HEK293 (cell line): ENCODE measurements at regions not wholly inside any gene's neighbourhood (a gene's known extent, or its start where the extent isn't known, plus 50 kb on each side); places are given as distances from the start of the nearest gene placed in this dataset.

Experiments
- CTCF ChIA-PET: fragments of 350-600 bp; formaldehyde crosslinking; extraction: SDS; loops from one replicate; lab custom pipeline; 2021; ENCODE audit warnings: antibody characterized with exemption; lab: Yijun Ruan, JAX
- POLR2A ChIA-PET: fragments of 300-600 bp; formaldehyde crosslinking; extraction: SDS; loops from one replicate; lab custom pipeline; 2020; ENCODE audit warnings: antibody characterized with exemption, inconsistent platforms; lab: Yijun Ruan, JAX
- H3K27ac ChIP-seq: fragments of 200-500 bp; sonication (Bioruptor generic); 2 replicates; pipeline ENCODE4 v1.5.1; 2014; ENCODE audit warnings: low read depth, low read length, control low read depth, inconsistent platforms; ENCODE audit errors: extremely low read depth
- H3K36me3 ChIP-seq, 2 experiments: fragments of 200-500 bp in 1 of 2; sonication (Bioruptor generic) in 1 of 2; 1 replicate in 1 of 2; 2 replicates in 1 of 2; pipeline ENCODE4 v1.5.1; 2014 to 2017; ENCODE audit warnings: inconsistent platforms in 2 of 2, low read length in 2 of 2; ENCODE audit not compliant: control insufficient read depth in 2 of 2, insufficient read depth in 1 of 2
- H3K4me1 ChIP-seq: fragments of 200-500 bp; sonication (Bioruptor generic); 2 replicates; pipeline ENCODE4 v1.5.1; 2014; ENCODE audit warnings: mild to moderate bottlenecking, low read length, inconsistent platforms; ENCODE audit not compliant: control insufficient read depth, insufficient read depth
- H3K4me3 ChIP-seq: 2 replicates; pipeline ENCODE4 v1.5.1; 2011; ENCODE audit warnings: low read depth, mild to moderate bottlenecking, control low read depth, low read length, moderate library complexity
- H3K9me3 ChIP-seq: fragments of 200-500 bp; sonication (Bioruptor generic); 2 replicates; pipeline ENCODE4 v1.5.1; 2014; ENCODE audit warnings: low read depth, low read length, inconsistent platforms; ENCODE audit not compliant: control insufficient read depth, insufficient read depth
- HOXD13 ChIP-seq: sonication (generic); formaldehyde crosslinking; IDR thresholded peaks from 2 replicates; pipeline ENCODE4 v1.8.0; 2022; ENCODE audit warnings: missing genetic modification reagents, borderline replicate concordance
- TCF7L2 ChIP-seq: IDR thresholded peaks from 2 replicates; pipeline ENCODE4 v1.6.1; 2011; ENCODE audit warnings: low read depth, mild to moderate bottlenecking, inconsistent platforms, low read length, moderate library complexity, borderline replicate concordance
- WT1 ChIP-seq: fragments of 450-650 bp; formaldehyde crosslinking; IDR thresholded peaks from 2 replicates; pipeline ENCODE4 v1.5.1; 2016; ENCODE audit warnings: missing biosample characterization, missing genetic modification characterization
- ZBTB20 ChIP-seq: fragments of 450-650 bp; formaldehyde crosslinking; IDR thresholded peaks from 2 replicates; pipeline ENCODE4 v1.5.1; 2016; ENCODE audit warnings: missing biosample characterization, missing genetic modification characterization
- ZFP37 ChIP-seq: fragments of 450-650 bp; formaldehyde crosslinking; IDR thresholded peaks from 2 replicates; pipeline ENCODE4 v1.5.1; 2016; ENCODE audit warnings: missing biosample characterization, missing genetic modification characterization
- ZNF121 ChIP-seq: fragments of 450-650 bp; formaldehyde crosslinking; IDR thresholded peaks from 2 replicates; pipeline ENCODE4 v1.5.1; 2016; ENCODE audit warnings: missing biosample characterization, missing genetic modification characterization
- ZNF2 ChIP-seq: fragments of 450-650 bp; formaldehyde crosslinking; IDR thresholded peaks from 2 replicates; pipeline ENCODE4 v1.5.1; 2016; ENCODE audit warnings: missing biosample characterization, missing genetic modification characterization
- ZNF239 ChIP-seq: fragments of 450-650 bp; formaldehyde crosslinking; IDR thresholded peaks from 2 replicates; pipeline ENCODE4 v1.5.1; 2016; ENCODE audit warnings: missing biosample characterization, missing genetic modification characterization
- ZNF366 ChIP-seq: fragments of 450-650 bp; formaldehyde crosslinking; conservative IDR thresholded peaks from 2 replicates; pipeline ENCODE4 v1.5.1; 2016; ENCODE audit warnings: missing biosample characterization, missing genetic modification characterization
- ZNF510 ChIP-seq: fragments of 450-650 bp; formaldehyde crosslinking; IDR thresholded peaks from 2 replicates; pipeline ENCODE4 v1.5.1; 2018; ENCODE audit warnings: mild to moderate bottlenecking, missing genetic modification characterization, missing biosample characterization; ENCODE audit not compliant: insufficient replicate concordance
- ZNF529 ChIP-seq: fragments of 450-650 bp; formaldehyde crosslinking; IDR thresholded peaks from 2 replicates; pipeline ENCODE4 v1.5.1; 2017; ENCODE audit warnings: missing genetic modification characterization, missing biosample characterization; ENCODE audit not compliant: insufficient replicate concordance
- ZNF658 ChIP-seq: fragments of 450-650 bp; formaldehyde crosslinking; IDR thresholded peaks from 2 replicates; pipeline ENCODE4; 2016; ENCODE audit warnings: missing biosample characterization, missing genetic modification characterization
- ZNF830 ChIP-seq: fragments of 450-650 bp; IDR thresholded peaks from 2 replicates; pipeline ENCODE4 v1.5.0; 2018; ENCODE audit warnings: missing biosample characterization, missing genetic modification characterization, low read depth, mild to moderate bottlenecking, moderate library complexity
- ZNF837 ChIP-seq: fragments of 450-650 bp; formaldehyde crosslinking; IDR thresholded peaks from 2 replicates; pipeline ENCODE4 v1.5.1; 2016; ENCODE audit warnings: missing biosample characterization, missing genetic modification characterization
- TF ChIP-seq, protein P1 (sequence below): fragments of 450-650 bp; formaldehyde crosslinking; IDR thresholded peaks from 2 replicates; pipeline ENCODE4 v1.5.1; 2017; ENCODE audit warnings: missing biosample characterization, missing genetic modification characterization
- TF ChIP-seq, protein P2 (sequence below): fragments of 450-650 bp; formaldehyde crosslinking; IDR thresholded peaks from 2 replicates; pipeline ENCODE4 v1.5.1; 2016; ENCODE audit warnings: missing biosample characterization, missing genetic modification characterization
- TF ChIP-seq, protein P3 (sequence below): fragments of 450-650 bp; formaldehyde crosslinking; IDR thresholded peaks from 2 replicates; pipeline ENCODE4 v1.5.1; 2017; ENCODE audit warnings: missing biosample characterization, missing genetic modification characterization
- TF ChIP-seq, protein P4 (sequence below): fragments of 450-650 bp; formaldehyde crosslinking; IDR thresholded peaks from 2 replicates; pipeline ENCODE4 v1.5.1; 2016; ENCODE audit warnings: missing biosample characterization, missing genetic modification characterization
- TF ChIP-seq, protein P5 (sequence below): fragments of 450-650 bp; formaldehyde crosslinking; conservative IDR thresholded peaks from 2 replicates; pipeline ENCODE4 v1.5.1; 2016; ENCODE audit warnings: low read depth, missing biosample characterization, missing genetic modification characterization

DNA sequence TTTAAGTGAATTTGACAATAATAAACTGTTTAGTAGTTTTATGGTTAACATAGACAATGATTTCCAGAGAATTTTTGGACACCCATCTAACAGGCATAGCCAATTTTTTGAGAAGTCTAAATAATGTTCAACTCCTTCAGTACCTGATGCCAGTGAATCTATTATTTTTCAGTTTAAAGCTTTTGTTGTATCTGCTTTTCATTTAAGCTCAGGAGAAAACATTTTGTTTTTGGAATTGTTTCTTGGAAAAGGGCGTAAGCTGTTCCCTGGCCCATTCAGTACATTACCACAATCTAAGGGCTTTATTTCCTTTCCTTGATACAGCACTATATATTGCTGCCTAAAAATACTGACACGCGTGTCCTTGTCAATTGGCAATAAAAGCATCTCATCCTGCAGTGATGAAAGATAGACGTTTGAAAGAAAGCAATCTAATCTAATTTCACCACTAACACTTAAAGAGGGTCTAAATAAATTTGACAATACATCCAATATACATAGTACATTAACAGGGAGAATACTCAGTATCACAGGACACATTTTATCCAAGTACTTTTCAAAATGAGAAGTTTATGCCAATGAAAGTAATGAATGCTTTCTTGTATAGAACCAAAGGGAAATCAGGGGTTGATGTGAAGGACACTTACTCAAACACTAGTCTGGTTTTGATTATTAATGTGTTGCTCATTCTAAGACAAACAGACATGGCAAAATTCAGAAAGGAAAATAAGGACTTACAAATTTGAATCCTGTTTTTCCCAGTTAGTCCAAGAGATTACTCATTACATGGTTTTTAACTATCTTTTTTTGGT lies 104.2 kb upstream of the LGR5 start:
- no peaks in the 10 kb centered on the region for H3K9me3 ChIP-seq
- no peak overlapping the region for H3K4me3 ChIP-seq
- H3K36me3 ChIP-seq = no peaks in the 10 kb centered on the region
- ChIA-PET CTCF (no interaction called here), POLR2A (no interaction called here)
- no peak overlapping the region for H3K27ac ChIP-seq
- TF ChIP-seq, protein P1, sequence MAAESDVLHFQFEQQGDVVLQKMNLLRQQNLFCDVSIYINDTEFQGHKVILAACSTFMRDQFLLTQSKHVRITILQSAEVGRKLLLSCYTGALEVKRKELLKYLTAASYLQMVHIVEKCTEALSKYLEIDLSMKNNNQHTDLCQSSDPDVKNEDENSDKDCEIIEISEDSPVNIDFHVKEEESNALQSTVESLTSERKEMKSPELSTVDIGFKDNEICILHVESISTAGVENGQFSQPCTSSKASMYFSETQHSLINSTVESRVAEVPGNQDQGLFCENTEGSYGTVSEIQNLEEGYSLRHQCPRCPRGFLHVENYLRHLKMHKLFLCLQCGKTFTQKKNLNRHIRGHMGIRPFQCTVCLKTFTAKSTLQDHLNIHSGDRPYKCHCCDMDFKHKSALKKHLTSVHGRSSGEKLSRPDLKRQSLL (tag by site-specific recombination) = no peak
- TF ChIP-seq, protein P2, sequence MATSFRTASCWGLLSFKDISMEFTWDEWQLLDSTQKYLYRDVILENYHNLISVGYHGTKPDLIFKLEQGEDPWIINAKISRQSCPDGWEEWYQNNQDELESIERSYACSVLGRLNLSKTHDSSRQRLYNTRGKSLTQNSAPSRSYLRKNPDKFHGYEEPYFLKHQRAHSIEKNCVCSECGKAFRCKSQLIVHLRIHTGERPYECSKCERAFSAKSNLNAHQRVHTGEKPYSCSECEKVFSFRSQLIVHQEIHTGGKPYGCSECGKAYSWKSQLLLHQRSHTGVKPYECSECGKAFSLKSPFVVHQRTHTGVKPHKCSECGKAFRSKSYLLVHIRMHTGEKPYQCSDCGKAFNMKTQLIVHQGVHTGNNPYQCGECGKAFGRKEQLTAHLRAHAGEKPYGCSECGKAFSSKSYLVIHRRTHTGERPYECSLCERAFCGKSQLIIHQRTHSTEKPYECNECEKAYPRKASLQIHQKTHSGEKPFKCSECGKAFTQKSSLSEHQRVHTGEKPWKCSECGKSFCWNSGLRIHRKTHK = no peak
- TF ChIP-seq ZNF529 (tag by site-specific recombination) (no peak), ZBTB20 (tag by site-specific recombination) (no peak), ZNF2 (tag by site-specific recombination) (no peak), ZNF830 (tag by site-specific recombination) (no peak), TCF7L2 (no peak), ZNF658 (tag by site-specific recombination) (no peak), HOXD13 (CRISPR knock-in tag) (no peak), ZNF837 (no peak), ZFP37 (no peak), ZNF121 (tag by site-specific recombination) (no peak), ZNF366 (tag by site-specific recombination) (no peak), ZNF239 (no peak), ZNF510 (tag by site-specific recombination) (no peak), WT1 (tag by site-specific recombination) (no peak)
- TF ChIP-seq, protein P3, sequence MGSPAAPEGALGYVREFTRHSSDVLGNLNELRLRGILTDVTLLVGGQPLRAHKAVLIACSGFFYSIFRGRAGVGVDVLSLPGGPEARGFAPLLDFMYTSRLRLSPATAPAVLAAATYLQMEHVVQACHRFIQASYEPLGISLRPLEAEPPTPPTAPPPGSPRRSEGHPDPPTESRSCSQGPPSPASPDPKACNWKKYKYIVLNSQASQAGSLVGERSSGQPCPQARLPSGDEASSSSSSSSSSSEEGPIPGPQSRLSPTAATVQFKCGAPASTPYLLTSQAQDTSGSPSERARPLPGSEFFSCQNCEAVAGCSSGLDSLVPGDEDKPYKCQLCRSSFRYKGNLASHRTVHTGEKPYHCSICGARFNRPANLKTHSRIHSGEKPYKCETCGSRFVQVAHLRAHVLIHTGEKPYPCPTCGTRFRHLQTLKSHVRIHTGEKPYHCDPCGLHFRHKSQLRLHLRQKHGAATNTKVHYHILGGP (tag by site-specific recombination) = no peak
- TF ChIP-seq, protein P4, sequence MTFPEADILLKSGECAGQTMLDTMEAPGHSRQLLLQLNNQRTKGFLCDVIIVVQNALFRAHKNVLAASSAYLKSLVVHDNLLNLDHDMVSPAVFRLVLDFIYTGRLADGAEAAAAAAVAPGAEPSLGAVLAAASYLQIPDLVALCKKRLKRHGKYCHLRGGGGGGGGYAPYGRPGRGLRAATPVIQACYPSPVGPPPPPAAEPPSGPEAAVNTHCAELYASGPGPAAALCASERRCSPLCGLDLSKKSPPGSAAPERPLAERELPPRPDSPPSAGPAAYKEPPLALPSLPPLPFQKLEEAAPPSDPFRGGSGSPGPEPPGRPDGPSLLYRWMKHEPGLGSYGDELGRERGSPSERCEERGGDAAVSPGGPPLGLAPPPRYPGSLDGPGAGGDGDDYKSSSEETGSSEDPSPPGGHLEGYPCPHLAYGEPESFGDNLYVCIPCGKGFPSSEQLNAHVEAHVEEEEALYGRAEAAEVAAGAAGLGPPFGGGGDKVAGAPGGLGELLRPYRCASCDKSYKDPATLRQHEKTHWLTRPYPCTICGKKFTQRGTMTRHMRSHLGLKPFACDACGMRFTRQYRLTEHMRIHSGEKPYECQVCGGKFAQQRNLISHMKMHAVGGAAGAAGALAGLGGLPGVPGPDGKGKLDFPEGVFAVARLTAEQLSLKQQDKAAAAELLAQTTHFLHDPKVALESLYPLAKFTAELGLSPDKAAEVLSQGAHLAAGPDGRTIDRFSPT (tag by site-specific recombination) = no peak
- TF ChIP-seq, protein P5, sequence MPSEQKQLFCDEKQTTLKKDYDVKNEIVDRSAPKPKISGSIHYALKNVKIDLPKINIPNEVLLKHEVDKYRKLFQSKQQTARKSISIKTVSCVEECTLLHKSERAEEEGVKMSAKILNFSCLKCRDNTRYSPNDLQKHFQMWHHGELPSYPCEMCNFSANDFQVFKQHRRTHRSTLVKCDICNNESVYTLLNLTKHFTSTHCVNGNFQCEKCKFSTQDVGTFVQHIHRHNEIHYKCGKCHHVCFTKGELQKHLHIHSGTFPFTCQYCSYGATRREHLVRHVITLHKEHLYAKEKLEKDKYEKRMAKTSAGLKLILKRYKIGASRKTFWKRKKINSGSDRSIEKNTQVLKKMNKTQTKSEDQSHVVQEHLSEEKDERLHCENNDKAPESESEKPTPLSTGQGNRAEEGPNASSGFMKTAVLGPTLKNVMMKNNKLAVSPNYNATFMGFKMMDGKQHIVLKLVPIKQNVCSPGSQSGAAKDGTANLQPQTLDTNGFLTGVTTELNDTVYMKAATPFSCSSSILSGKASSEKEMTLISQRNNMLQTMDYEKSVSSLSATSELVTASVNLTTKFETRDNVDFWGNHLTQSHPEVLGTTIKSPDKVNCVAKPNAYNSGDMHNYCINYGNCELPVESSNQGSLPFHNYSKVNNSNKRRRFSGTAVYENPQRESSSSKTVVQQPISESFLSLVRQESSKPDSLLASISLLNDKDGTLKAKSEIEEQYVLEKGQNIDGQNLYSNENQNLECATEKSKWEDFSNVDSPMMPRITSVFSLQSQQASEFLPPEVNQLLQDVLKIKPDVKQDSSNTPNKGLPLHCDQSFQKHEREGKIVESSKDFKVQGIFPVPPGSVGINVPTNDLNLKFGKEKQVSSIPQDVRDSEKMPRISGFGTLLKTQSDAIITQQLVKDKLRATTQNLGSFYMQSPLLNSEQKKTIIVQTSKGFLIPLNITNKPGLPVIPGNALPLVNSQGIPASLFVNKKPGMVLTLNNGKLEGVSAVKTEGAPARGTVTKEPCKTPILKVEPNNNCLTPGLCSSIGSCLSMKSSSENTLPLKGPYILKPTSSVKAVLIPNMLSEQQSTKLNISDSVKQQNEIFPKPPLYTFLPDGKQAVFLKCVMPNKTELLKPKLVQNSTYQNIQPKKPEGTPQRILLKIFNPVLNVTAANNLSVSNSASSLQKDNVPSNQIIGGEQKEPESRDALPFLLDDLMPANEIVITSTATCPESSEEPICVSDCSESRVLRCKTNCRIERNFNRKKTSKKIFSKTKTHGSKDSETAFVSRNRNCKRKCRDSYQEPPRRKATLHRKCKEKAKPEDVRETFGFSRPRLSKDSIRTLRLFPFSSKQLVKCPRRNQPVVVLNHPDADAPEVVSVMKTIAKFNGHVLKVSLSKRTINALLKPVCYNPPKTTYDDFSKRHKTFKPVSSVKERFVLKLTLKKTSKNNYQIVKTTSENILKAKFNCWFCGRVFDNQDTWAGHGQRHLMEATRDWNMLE (tag by site-specific recombination) = no peak
- no peaks in the 10 kb centered on the region for H3K4me1 ChIP-seq
